H1 (cell line): ENCODE measurements at regions not wholly inside any gene's neighbourhood (a gene's known extent, or its start where the extent isn't known, plus 50 kb on each side); places are given as distances from the start of the nearest gene placed in this dataset.

Experiments
- CTCF ChIA-PET: fragments of 300-600 bp; sonication (Branson Sonifier 250); formaldehyde crosslinking; loops from one replicate; lab custom pipeline; 2021; ENCODE audit not compliant: partially characterized antibody; lab: Charles Lee
- POLR2A ChIA-PET: fragments of 300-600 bp; sonication (Branson Sonifier 250); formaldehyde crosslinking; loops from one replicate; lab custom pipeline; 2021; ENCODE audit warnings: inconsistent platforms; ENCODE audit not compliant: partially characterized antibody; lab: Charles Lee
- DNase-seq, 2 experiments: peaks; one replicate each; pipeline versions ENCODE4 v3.0.0 to v3.0.0-alpha.2; 2010 to 2022; ENCODE audit warnings: low spot score in 2 of 2, low read depth in 1 of 2, mixed read lengths in 1 of 2
- FAIRE-seq: peaks from 2 replicates; lab custom pipeline; 2011; peaks lifted over from hg19 to GRCh38; lab: Jason Lieb, UNC
- H2AFZ ChIP-seq: 2 replicates; pipeline ENCODE4 v1.8.1; 2012; ENCODE audit warnings: low read length, inconsistent platforms
- H2AK5ac ChIP-seq: 2 replicates; pipeline ENCODE4 v1.6.1; 2013; ENCODE audit warnings: low read depth, low read length
- H2BK120ac ChIP-seq: replicated peaks from 2 replicates; pipeline ENCODE3; 2013; ENCODE audit warnings: low read depth, low read length, inconsistent platforms
- H2BK12ac ChIP-seq: 2 replicates; pipeline ENCODE4 v1.6.1; 2013; ENCODE audit warnings: low read depth, low read length
- H2BK15ac ChIP-seq: 2 replicates; pipeline ENCODE4 v1.6.1; 2013; ENCODE audit warnings: low read length
- H2BK20ac ChIP-seq: 2 replicates; pipeline ENCODE4 v1.6.1; 2013; ENCODE audit warnings: low read length
- H2BK5ac ChIP-seq: 2 replicates; pipeline ENCODE4 v1.6.1; 2013; ENCODE audit warnings: low read depth, low read length
- H3K14ac ChIP-seq: 2 replicates; pipeline ENCODE4 v1.6.1; 2013; ENCODE audit warnings: inconsistent platforms; ENCODE audit not compliant: insufficient read length
- H3K18ac ChIP-seq: 2 replicates; pipeline ENCODE4 v1.6.1; 2013; ENCODE audit warnings: low read length; ENCODE audit errors: extremely low read depth
- H3K23ac ChIP-seq: 2 replicates; pipeline ENCODE4 v1.6.1; 2013; ENCODE audit warnings: inconsistent platforms; ENCODE audit not compliant: insufficient read length
- H3K23me2 ChIP-seq: 2 replicates; pipeline ENCODE4 v1.6.1; 2013; ENCODE audit warnings: low read depth, low read length
- H3K27ac ChIP-seq: 2 replicates; pipeline ENCODE4 v1.6.1; 2011; ENCODE audit warnings: low read depth, low read length, inconsistent platforms
- H3K27me3 ChIP-seq, 4 experiments: replicated peaks in 1 of 4; 1 replicate in 1 of 4; 2 replicates in 3 of 4; pipeline versions ENCODE4 v1.6.1 to v1.8.1; 2011 to 2013; ENCODE audit warnings: low read length in 3 of 4, mild to moderate bottlenecking in 3 of 4, inconsistent platforms in 2 of 4, mixed read lengths in 2 of 4, moderate library complexity in 1 of 4; ENCODE audit not compliant: control insufficient read depth in 3 of 4, insufficient read depth in 3 of 4; ENCODE audit errors: extremely low read depth in 1 of 4
- H3K36me3 ChIP-seq, 4 experiments: 2 replicates each; pipeline versions ENCODE4 v1.6.1 to v1.8.1; 2011 to 2013; ENCODE audit warnings: mild to moderate bottlenecking in 4 of 4, low read length in 3 of 4, moderate library complexity in 2 of 4, control low read depth in 1 of 4, inconsistent platforms in 1 of 4; ENCODE audit not compliant: insufficient read depth in 4 of 4, control insufficient read depth in 2 of 4
- H3K4ac ChIP-seq: replicated peaks from 2 replicates; pipeline ENCODE3; 2013; ENCODE audit warnings: low read length, low read depth, mixed read lengths, inconsistent platforms; ENCODE audit not compliant: insufficient read length
- H3K4me1 ChIP-seq, 4 experiments: replicated peaks in 1 of 4; 1 replicate in 1 of 4; 2 replicates in 3 of 4; pipeline versions ENCODE4 v1.6.1 to v1.8.1; 2011 to 2013; ENCODE audit warnings: low read length in 3 of 4, inconsistent platforms in 2 of 4, mixed read lengths in 1 of 4; ENCODE audit not compliant: insufficient read depth in 4 of 4, control insufficient read depth in 3 of 4
- H3K4me2 ChIP-seq, 2 experiments: 2 replicates each; pipeline versions ENCODE4 v1.6.1 to v1.8.1; 2011 to 2013; ENCODE audit warnings: low read depth in 2 of 2, low read length in 2 of 2, control low read depth in 1 of 2, inconsistent platforms in 1 of 2, mild to moderate bottlenecking in 1 of 2; ENCODE audit not compliant: insufficient read depth in 1 of 2
- H3K4me3 ChIP-seq, 4 experiments: fragments of 200-600, 300-600 bp in 1 of 4; sonication (generic), shearing (Covaris generic), sonication (Bioruptor Twin) in 1 of 4; 2 replicates each; pipeline versions ENCODE4 v1.5.1 to v1.8.1; 2011 to 2016; ENCODE audit warnings: low read length in 4 of 4, low read depth in 3 of 4, control low read depth in 2 of 4, inconsistent platforms in 2 of 4, mild to moderate bottlenecking in 2 of 4, mixed read lengths in 1 of 4, moderate library complexity in 1 of 4; ENCODE audit not compliant: insufficient read depth in 2 of 4; ENCODE audit errors: extremely low read depth in 1 of 4
- H3K56ac ChIP-seq: replicated peaks from 2 replicates; pipeline ENCODE3; 2013; ENCODE audit warnings: low read depth, mild to moderate bottlenecking, mixed read lengths, low read length, inconsistent platforms; ENCODE audit not compliant: insufficient read length
- H3K79me1 ChIP-seq: 2 replicates; pipeline ENCODE4 v1.6.1; 2013; ENCODE audit warnings: low read depth, low read length, control low read depth
- H3K79me2 ChIP-seq, 2 experiments: 2 replicates each; pipeline versions ENCODE4 v1.6.1 to v1.8.1; 2012 to 2013; ENCODE audit warnings: low read length in 2 of 2, mild to moderate bottlenecking in 2 of 2, inconsistent platforms in 1 of 2; ENCODE audit not compliant: insufficient read depth in 2 of 2, control insufficient read depth in 1 of 2
- H3K9ac ChIP-seq, 4 experiments: replicated peaks in 1 of 4; 1 replicate in 1 of 4; 2 replicates in 3 of 4; pipeline versions ENCODE4 v1.6.1 to v1.8.1; 2011 to 2013; ENCODE audit warnings: low read depth in 3 of 4, low read length in 3 of 4, control low read depth in 2 of 4, mild to moderate bottlenecking in 2 of 4, moderate library complexity in 2 of 4, inconsistent platforms in 1 of 4; ENCODE audit errors: extremely low read depth in 1 of 4
- H3K9me3 ChIP-seq, 2 experiments: 2 replicates each; pipeline versions ENCODE4 v1.6.1 to v1.8.1; 2012 to 2013; ENCODE audit warnings: mild to moderate bottlenecking in 2 of 2, moderate library complexity in 2 of 2, control low read depth in 1 of 2, inconsistent platforms in 1 of 2, low read depth in 1 of 2, low read length in 1 of 2, mixed read lengths in 1 of 2; ENCODE audit not compliant: insufficient read depth in 2 of 2
- H4K20me1 ChIP-seq, 2 experiments: replicated peaks in 1 of 2; 2 replicates each; pipeline versions ENCODE3 to v1.8.1; 2011 to 2013; ENCODE audit warnings: inconsistent platforms in 2 of 2, low read length in 2 of 2, mild to moderate bottlenecking in 1 of 2; ENCODE audit not compliant: insufficient read depth in 2 of 2, control insufficient read depth in 1 of 2
- H4K5ac ChIP-seq: 2 replicates; pipeline ENCODE4 v1.6.1; 2013; ENCODE audit warnings: low read length, low read depth, mixed read lengths, inconsistent platforms; ENCODE audit not compliant: insufficient read length
- H4K8ac ChIP-seq: 2 replicates; pipeline ENCODE4 v1.8.0; 2013; ENCODE audit warnings: mild to moderate bottlenecking, moderate library complexity, low read length, inconsistent platforms; ENCODE audit not compliant: insufficient read depth; ENCODE audit errors: extremely low read depth
- H4K91ac ChIP-seq: replicated peaks from 2 replicates; pipeline ENCODE3; 2013; ENCODE audit warnings: low read length, mixed read lengths, inconsistent platforms; ENCODE audit not compliant: insufficient read length
- CEBPB ChIP-seq: IDR thresholded peaks from 2 replicates; pipeline ENCODE4 v1.6.1; 2012; ENCODE audit warnings: low read depth, low read length
- CHD1 ChIP-seq: IDR thresholded peaks from 2 replicates; pipeline ENCODE4 v1.6.1; 2012; ENCODE audit warnings: low read depth, low read length, improper control_type of control experiment
- CREB1 ChIP-seq: IDR thresholded peaks from 2 replicates; pipeline ENCODE4 v1.6.1; 2012; ENCODE audit warnings: inconsistent platforms
- GABPA ChIP-seq: IDR thresholded peaks from 2 replicates; pipeline ENCODE4 v1.6.1; 2011; ENCODE audit warnings: mild to moderate bottlenecking, low read length, moderate library complexity, borderline replicate concordance; ENCODE audit not compliant: insufficient read depth
- HDAC6 ChIP-seq: IDR thresholded peaks from one replicate; pipeline ENCODE4 v1.7.1; 2012; ENCODE audit warnings: low read depth, mild to moderate bottlenecking, inconsistent platforms, low read length, moderate library complexity
- KDM5A ChIP-seq: fragments of 200-600 bp; IDR thresholded peaks from 2 replicates; pipeline ENCODE4 v1.7.1; 2012; ENCODE audit warnings: mild to moderate bottlenecking, low read length, inconsistent platforms, mixed read lengths
- NRF1 ChIP-seq: IDR thresholded peaks from 2 replicates; pipeline ENCODE4 v1.6.1; 2011; ENCODE audit warnings: mild to moderate bottlenecking, low read depth, low read length, improper control_type of control experiment
- POLR2AphosphoS5 ChIP-seq: IDR thresholded peaks from 2 replicates; pipeline ENCODE4 v1.6.1; 2011; ENCODE audit warnings: low read depth, low read length
- RNF2 ChIP-seq: fragments of 200-900, 300-1000 bp; sonication (generic); IDR thresholded peaks from 2 replicates; pipeline ENCODE4 v1.7.1; 2016; ENCODE audit warnings: borderline replicate concordance, low read depth, mild to moderate bottlenecking, antibody characterized with exemption, low read length; ENCODE audit not compliant: poor library complexity, severe bottlenecking; ENCODE audit errors: missing control alignments
- RXRA ChIP-seq: IDR thresholded peaks from 2 replicates; pipeline ENCODE4 v1.6.1; 2011; ENCODE audit warnings: low read depth, mild to moderate bottlenecking, low read length, moderate library complexity; ENCODE audit not compliant: insufficient read depth
- SP2 ChIP-seq: IDR thresholded peaks from 2 replicates; pipeline ENCODE4 v1.6.1; 2012; ENCODE audit warnings: mild to moderate bottlenecking, low read length, inconsistent platforms
- SP4 ChIP-seq: IDR thresholded peaks from 2 replicates; pipeline ENCODE4 v1.6.1; 2012; ENCODE audit warnings: low read length, inconsistent platforms
- TAF1 ChIP-seq: IDR thresholded peaks from 2 replicates; pipeline ENCODE4 v1.6.1; 2011; ENCODE audit warnings: mild to moderate bottlenecking, low read depth, low read length
- TBP ChIP-seq: IDR thresholded peaks from 2 replicates; pipeline ENCODE4 v1.6.1; 2011; ENCODE audit warnings: low read depth, low read length, improper control_type of control experiment
- YY1 ChIP-seq: IDR thresholded peaks from 2 replicates; pipeline ENCODE4 v1.6.1; 2011; ENCODE audit warnings: low read depth, mild to moderate bottlenecking, low read length
- WGBS, 2 experiments: shearing (Covaris generic) in 1 of 2; methylation state at CpG; one replicate each; pipeline versions ENCODE4 v1.1.6 to v1.1.7; 2013 to 2015; ENCODE audit warnings: low lambda C conversion rate in 2 of 2, mixed read lengths in 2 of 2, inconsistent platforms in 1 of 2, low coverage in 1 of 2, missing lambda C conversion rate in 1 of 2; ENCODE audit not compliant: insufficient replicate concordance in 2 of 2, insufficient coverage in 1 of 2, insufficient read length in 1 of 2; ENCODE audit errors: extremely low coverage in 1 of 2, missing lambda C conversion rate in 1 of 2; 5-methylcytosine and 5-hydroxymethylcytosine counted together

GRCh38 chr5:36739751-36740221 lies 133.4 kb downstream of the SLC1A3 start:
- peak overlapping the region; percentile 99 for H2AFZ ChIP-seq
- no peak overlapping the region for H4K5ac ChIP-seq
- H3K9me3 ChIP-seq = no peaks in the 10 kb centered on the region
- H3K79me2 ChIP-seq = no peaks in the 10 kb centered on the region
- H4K20me1 ChIP-seq = no peaks in the 10 kb centered on the region
- H3K79me1 ChIP-seq = no peaks in the 10 kb centered on the region; the same call in 1 of the 2 replicates
- no peak overlapping the region for H2BK5ac ChIP-seq
- H3K18ac ChIP-seq = no peak overlapping the region
- peaks cover 7 to 10% (median 9%) of the 10 kb centered on the region in 4 experiments; a peak in 6 of 7 replicates for H3K4me1 ChIP-seq
- H4K91ac ChIP-seq = no peak overlapping the region
- H3K56ac ChIP-seq = no peak overlapping the region
- no peaks in the 10 kb centered on the region for H3K36me3 ChIP-seq
- H3K23ac ChIP-seq = no peak overlapping the region
- no peak overlapping the region for H3K9ac ChIP-seq
- no peak overlapping the region for H2BK120ac ChIP-seq
- ChIA-PET CTCF (interaction anchor here (0.6 to 7.7 kb wide), 47 partner anchors 9 to 631 kb away, joined by 3 to 121 read pairs (median 6); partner anchors contain the start of gene NUP155), POLR2A (interaction anchor here (1.3 to 1.8 kb wide), 3 partner anchors 128 to 136 kb away, joined by 3 to 7 read pairs (median 4); partner anchors contain the start of gene NIPBL)
- no peak overlapping the region for H4K8ac ChIP-seq
- no peak overlapping the region for H3K27ac ChIP-seq
- H3K23me2 ChIP-seq = peaks cover 3% of the 10 kb centered on the region
- H3K27me3 ChIP-seq = no peaks in the 10 kb centered on the region
- 40% methylated on average over 5 of the region's 5 CpGs; no CpG with 5 or more reads in 1 of the 2 experiments for WGBS, 2 experiments
- no peak overlapping the region for H3K4me3 ChIP-seq
- H3K14ac ChIP-seq = no peak overlapping the region
- H3K4ac ChIP-seq = no peak overlapping the region
- FAIRE-seq (peak; percentile 87), DNase-seq (peak; percentile 68 to 95)
- no peak overlapping the region for H2BK12ac ChIP-seq
- H2BK20ac ChIP-seq = no peak overlapping the region
- 0 out of 4 replicates have a peak overlapping the region, but pooled peaks of 1 of the 2 experiments have one; percentile 35 for H3K4me2 ChIP-seq
- H2AK5ac ChIP-seq = no peak overlapping the region
- H2BK15ac ChIP-seq = no peak overlapping the region
- TF ChIP-seq KDM5A (no peak), YY1 (peak; percentile 94), TBP (peak; percentile 24; the same call in 1 of the 2 replicates), RXRA (no peak), CREB1 (0 out of 2 replicates have a peak, but pooled peaks have one; percentile 22), RNF2 (no peak), TAF1 (peak; percentile 77), HDAC6 (no peak), CHD1 (no peak), SP2 (no peak), GABPA (no peak), SP4 (0 out of 2 replicates have a peak, but pooled peaks have one; percentile 37), POLR2AphosphoS5 (no peak), CEBPB (no peak), NRF1 (no peak)
